Kidney epithelial cell (primary cell): ENCODE measurements at regions not wholly inside any gene's neighbourhood (a gene's known extent, or its start where the extent isn't known, plus 50 kb on each side); places are given as distances from the start of the nearest gene placed in this dataset.

Experiments
- DNase-seq: peaks from one replicate; pipeline ENCODE4 v3.0.0-alpha.2; 2010; ENCODE audit warnings: low read depth
- H3K27me3 ChIP-seq: 2 replicates; pipeline ENCODE4 v1.6.0; 2011; ENCODE audit warnings: low read length; ENCODE audit not compliant: control insufficient read depth, insufficient read depth
- H3K36me3 ChIP-seq: 2 replicates; pipeline ENCODE4 v1.5.1; 2011; ENCODE audit warnings: low read length; ENCODE audit not compliant: control insufficient read depth, insufficient read depth
- H3K4me3 ChIP-seq: 2 replicates; pipeline ENCODE4 v1.5.1; 2011; ENCODE audit warnings: low read depth, mild to moderate bottlenecking, control low read depth, low read length
- TF ChIP-seq, protein P1 (sequence below): IDR thresholded peaks from 2 replicates; pipeline ENCODE4 v1.5.1; 2011; ENCODE audit warnings: mild to moderate bottlenecking, moderate library complexity, low read length, control low read depth, inconsistent platforms; ENCODE audit not compliant: insufficient read depth, poor library complexity, severe bottlenecking

GRCh38 chr21:28877318-28877884, 115.3 kb downstream of the LTN1 start:
- H3K27me3 ChIP-seq, result no peaks in the 10 kb centered on the region
- no peaks in the 10 kb centered on the region for H3K36me3 ChIP-seq
- TF ChIP-seq, protein P1, sequence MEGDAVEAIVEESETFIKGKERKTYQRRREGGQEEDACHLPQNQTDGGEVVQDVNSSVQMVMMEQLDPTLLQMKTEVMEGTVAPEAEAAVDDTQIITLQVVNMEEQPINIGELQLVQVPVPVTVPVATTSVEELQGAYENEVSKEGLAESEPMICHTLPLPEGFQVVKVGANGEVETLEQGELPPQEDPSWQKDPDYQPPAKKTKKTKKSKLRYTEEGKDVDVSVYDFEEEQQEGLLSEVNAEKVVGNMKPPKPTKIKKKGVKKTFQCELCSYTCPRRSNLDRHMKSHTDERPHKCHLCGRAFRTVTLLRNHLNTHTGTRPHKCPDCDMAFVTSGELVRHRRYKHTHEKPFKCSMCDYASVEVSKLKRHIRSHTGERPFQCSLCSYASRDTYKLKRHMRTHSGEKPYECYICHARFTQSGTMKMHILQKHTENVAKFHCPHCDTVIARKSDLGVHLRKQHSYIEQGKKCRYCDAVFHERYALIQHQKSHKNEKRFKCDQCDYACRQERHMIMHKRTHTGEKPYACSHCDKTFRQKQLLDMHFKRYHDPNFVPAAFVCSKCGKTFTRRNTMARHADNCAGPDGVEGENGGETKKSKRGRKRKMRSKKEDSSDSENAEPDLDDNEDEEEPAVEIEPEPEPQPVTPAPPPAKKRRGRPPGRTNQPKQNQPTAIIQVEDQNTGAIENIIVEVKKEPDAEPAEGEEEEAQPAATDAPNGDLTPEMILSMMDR, result no peak
- DNase-seq, result no peak
- no peak overlapping the region for H3K4me3 ChIP-seq

- Histone ChIP-seq H3K4me3 (no peak overlapping the region), H3K36me3 (no peaks in the 10 kb centered on the region), H3K27me3 (no peaks in the 10 kb centered on the region)
- DNase-seq, result no peak
- TF ChIP-seq, protein P1, result no peak
Observed at GRCh38 chr21:28875078-28875477, 117.6 kb downstream of the LTN1 start.

- Histone ChIP-seq H3K4me3 (no peak overlapping the region), H3K36me3 (no peaks in the 10 kb centered on the region), H3K27me3 (no peaks in the 10 kb centered on the region)
- TF ChIP-seq, protein P1, result no peak
- no peak for DNase-seq
Observed at GRCh38 chr21:28872218-28872617, 120.5 kb downstream of the LTN1 start.

GRCh38 chr21:28871388-28872010, 121.2 kb downstream of the LTN1 start:
- no peak for DNase-seq
- TF ChIP-seq, protein P1, result no peak
- no peaks in the 10 kb centered on the region for H3K36me3 ChIP-seq
- H3K27me3 ChIP-seq, result no peaks in the 10 kb centered on the region
- no peak overlapping the region for H3K4me3 ChIP-seq

DNA sequence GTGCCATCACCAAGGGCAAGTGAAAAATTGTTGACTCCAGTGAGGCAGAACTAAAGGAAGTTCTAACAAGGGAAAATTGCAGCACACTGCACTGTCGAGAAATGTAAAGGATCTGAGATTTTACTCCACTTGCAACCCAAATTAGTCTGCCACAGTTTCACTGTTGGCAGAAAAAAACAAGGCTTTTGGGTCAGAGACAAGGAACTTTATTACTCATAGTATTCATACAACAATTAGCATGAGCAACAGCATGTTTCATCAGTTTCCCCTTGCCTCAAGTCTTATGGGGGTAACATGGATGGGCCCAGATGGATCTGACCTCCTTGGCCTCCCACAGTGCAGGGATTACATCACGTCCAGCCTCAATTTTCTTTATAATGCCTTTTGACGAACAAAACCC, 125.3 kb downstream of the LTN1 start:
- TF ChIP-seq, protein P1, result no peak
- DNase-seq, result no peak
- H3K36me3 ChIP-seq, result no peaks in the 10 kb centered on the region
- no peaks in the 10 kb centered on the region for H3K27me3 ChIP-seq
- no peak overlapping the region for H3K4me3 ChIP-seq
